Esophagus muscularis mucosa (tissue), 4 donors: ENCODE measurements at regions not wholly inside any gene's neighbourhood (a gene's known extent, or its start where the extent isn't known, plus 50 kb on each side); places are given as distances from the start of the nearest gene placed in this dataset.

Experiments
- DNase-seq: peaks from one replicate; pipeline ENCODE4 v3.0.0-alpha.2; 2017; ENCODE audit errors: extremely low spot score
- H3K27ac ChIP-seq, 4 donors: fragments of 200-600 bp; sonication (generic); replicated peaks in 1 of 4; 1 replicate in 3 of 4; 2 replicates in 1 of 4; pipeline ENCODE4 v1.5.1; 2016 to 2019; ENCODE audit warnings: mild to moderate bottlenecking in 1 of 4
- H3K27me3 ChIP-seq, 4 donors: fragments of 200-600 bp; sonication (generic); one replicate each; pipeline versions ENCODE4 v1.5.1 to v1.6.0; 2016 to 2019
- H3K36me3 ChIP-seq, 4 donors: fragments of 200-600 bp; sonication (generic); one replicate each; pipeline ENCODE4 v1.5.1; 2016 to 2019
- H3K4me1 ChIP-seq, 4 donors: fragments of 200-600 bp; sonication (generic); one replicate each; pipeline ENCODE4 v1.5.1; 2016 to 2019
- H3K4me3 ChIP-seq, 4 donors: fragments of 200-600 bp; sonication (generic); 1 replicate in 2 of 4; 2 replicates in 2 of 4; pipeline ENCODE4 v1.5.1; 2016 to 2019; ENCODE audit warnings: mild to moderate bottlenecking in 4 of 4, moderate library complexity in 1 of 4
- H3K9me3 ChIP-seq, 4 donors: fragments of 200-600 bp; sonication (generic); 1 replicate in 3 of 4; 2 replicates in 1 of 4; pipeline ENCODE4 v1.5.1; 2016 to 2019
- EP300 ChIP-seq: sonication (generic); formaldehyde crosslinking; IDR thresholded peaks from one replicate; pipeline ENCODE4 v1.6.1; 2017; ENCODE audit warnings: antibody characterized with exemption
- POLR2A ChIP-seq: fragments of 450-650 bp; IDR thresholded peaks from one replicate; pipeline ENCODE4 v1.6.1; 2017; ENCODE audit warnings: antibody characterized with exemption, moderate library complexity, mild to moderate bottlenecking, low read depth
- POLR2AphosphoS5 ChIP-seq, 2 donors: sonication (generic); formaldehyde crosslinking; IDR thresholded peaks; one replicate each; pipeline ENCODE4 v1.6.1; 2017; ENCODE audit warnings: antibody characterized with exemption in 2 of 2
- WGBS: methylation state at CpG from one replicate; pipeline ENCODE4 v1.1.5; 2018; 5-methylcytosine and 5-hydroxymethylcytosine counted together
- intact Hi-C: fragments of 100-400 bp; cut with DNase I; formaldehyde crosslinking; loops from one replicate; pipeline ENCODE4 v1.15.1; 2023
- TF ChIP-seq, protein P1 (sequence below), 3 experiments: fragments of 200-600 bp in 2 of 3; fragments of 450-650 bp in 1 of 3; sonication (generic) in 2 of 3; IDR thresholded peaks; one replicate each; pipeline ENCODE4 v1.5.1; 2017 to 2019; ENCODE audit warnings: antibody characterized with exemption in 3 of 3, mild to moderate bottlenecking in 2 of 3, moderate library complexity in 1 of 3

DNA sequence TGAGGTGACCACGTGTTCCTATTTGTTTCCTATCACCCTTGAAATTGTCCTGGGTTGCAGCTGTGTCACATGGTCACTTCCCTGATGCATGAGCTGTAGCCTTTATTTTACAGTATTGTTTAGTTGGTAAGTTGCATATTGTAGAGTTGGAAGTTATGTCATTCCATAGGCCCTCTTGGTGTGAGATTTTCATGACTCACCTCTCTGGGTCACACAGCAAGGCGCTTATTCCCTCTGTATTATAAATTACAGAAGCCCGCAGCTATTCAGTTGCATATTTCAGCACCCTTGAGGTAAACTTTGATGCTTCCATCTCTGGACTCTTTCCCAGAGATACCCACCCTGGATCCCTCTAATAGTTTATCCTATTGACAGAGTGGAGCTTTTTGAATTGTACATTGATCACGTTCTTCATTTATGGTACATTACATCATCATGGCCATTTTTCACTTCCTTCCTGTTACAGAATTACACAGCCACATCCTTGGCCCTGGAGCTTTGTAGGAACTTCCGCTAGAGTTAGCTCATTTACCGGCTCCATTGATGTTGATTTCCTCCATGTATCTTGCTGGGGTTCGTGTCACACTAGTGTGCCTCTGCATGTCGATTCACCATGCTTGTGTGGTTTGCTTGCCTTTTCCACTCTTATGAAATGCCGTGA, 543.1 kb upstream of the RGMA start:
- 85% methylated on average over 9 of the region's 9 CpGs for WGBS
- no peak overlapping the region for H3K4me3 ChIP-seq
- no peaks in the 10 kb centered on the region for H3K4me1 ChIP-seq
- no peak for TF ChIP-seq POLR2A
- TF ChIP-seq EP300 = no peak
- TF ChIP-seq, protein P1, sequence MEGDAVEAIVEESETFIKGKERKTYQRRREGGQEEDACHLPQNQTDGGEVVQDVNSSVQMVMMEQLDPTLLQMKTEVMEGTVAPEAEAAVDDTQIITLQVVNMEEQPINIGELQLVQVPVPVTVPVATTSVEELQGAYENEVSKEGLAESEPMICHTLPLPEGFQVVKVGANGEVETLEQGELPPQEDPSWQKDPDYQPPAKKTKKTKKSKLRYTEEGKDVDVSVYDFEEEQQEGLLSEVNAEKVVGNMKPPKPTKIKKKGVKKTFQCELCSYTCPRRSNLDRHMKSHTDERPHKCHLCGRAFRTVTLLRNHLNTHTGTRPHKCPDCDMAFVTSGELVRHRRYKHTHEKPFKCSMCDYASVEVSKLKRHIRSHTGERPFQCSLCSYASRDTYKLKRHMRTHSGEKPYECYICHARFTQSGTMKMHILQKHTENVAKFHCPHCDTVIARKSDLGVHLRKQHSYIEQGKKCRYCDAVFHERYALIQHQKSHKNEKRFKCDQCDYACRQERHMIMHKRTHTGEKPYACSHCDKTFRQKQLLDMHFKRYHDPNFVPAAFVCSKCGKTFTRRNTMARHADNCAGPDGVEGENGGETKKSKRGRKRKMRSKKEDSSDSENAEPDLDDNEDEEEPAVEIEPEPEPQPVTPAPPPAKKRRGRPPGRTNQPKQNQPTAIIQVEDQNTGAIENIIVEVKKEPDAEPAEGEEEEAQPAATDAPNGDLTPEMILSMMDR (IDR thresholded peaks at IDR 0.05) = no peak
- TF ChIP-seq POLR2AphosphoS5 (IDR thresholded peaks at IDR 0.05) = no peak
- no peaks in the 10 kb centered on the region for H3K27me3 ChIP-seq
- no peaks in the 10 kb centered on the region for H3K9me3 ChIP-seq
- intact Hi-C loops = no loop called here
- H3K27ac ChIP-seq = no peak overlapping the region
- no peaks in the 10 kb centered on the region for H3K36me3 ChIP-seq
- DNase-seq = no peak

DNA sequence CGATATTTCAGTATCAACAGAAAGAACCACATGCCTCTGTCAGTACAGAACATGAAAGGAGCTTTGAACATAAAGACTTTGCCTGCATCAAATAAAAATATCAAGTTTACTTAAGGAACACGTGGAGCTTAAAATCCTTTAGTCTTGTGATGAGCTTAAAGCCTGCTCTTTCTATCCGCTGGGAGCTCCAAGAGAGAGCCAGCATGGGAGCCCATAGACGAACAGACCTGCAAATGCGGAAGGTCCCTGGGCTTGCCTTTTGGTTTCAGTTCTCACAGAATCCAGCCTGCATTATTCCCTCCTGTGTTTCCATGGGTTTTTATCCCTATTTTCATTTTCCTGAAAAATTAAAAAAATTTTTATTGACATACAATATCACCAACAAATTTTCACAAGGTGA, 530.6 kb upstream of the RGMA start:
- WGBS = 87% methylated on average over 5 of the region's 5 CpGs

DNA sequence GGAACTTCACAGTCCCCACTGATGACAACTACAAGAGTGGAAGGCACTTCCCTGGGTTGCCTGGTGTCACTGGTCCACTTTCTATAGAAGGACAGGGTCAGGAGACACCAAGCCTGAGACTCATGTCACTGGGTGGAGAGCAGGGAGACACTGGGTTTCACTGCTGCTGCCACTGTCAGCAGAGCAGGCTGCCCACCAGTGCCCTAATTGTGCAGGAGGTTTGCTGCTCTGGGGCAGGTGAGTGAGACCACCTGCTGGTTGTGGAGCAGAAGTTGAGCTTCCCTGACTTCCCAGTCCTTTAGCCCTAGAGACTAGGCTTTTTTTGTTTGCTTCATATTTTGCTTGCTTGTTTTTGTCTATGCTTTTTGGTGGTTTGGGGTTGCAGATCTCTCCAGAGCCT, 528.4 kb upstream of the RGMA start:
- TF ChIP-seq POLR2AphosphoS5 (IDR thresholded peaks at IDR 0.05) (no peak), POLR2A (no peak), EP300 (no peak)
- TF ChIP-seq, protein P1 (IDR thresholded peaks at IDR 0.05) = no peak
- intact Hi-C loops = no loop called here
- Histone ChIP-seq H3K9me3 (no peaks in the 10 kb centered on the region), H3K36me3 (no peaks in the 10 kb centered on the region), H3K27me3 (no peaks in the 10 kb centered on the region), H3K4me3 (no peak overlapping the region), H3K27ac (no peak overlapping the region), H3K4me1 (no peaks in the 10 kb centered on the region)
- peak; percentile 55 for DNase-seq

More for the DNA sequence above, 530.6 kb upstream of the RGMA start:
- no peaks in the 10 kb centered on the region for H3K36me3 ChIP-seq
- H3K4me1 ChIP-seq = no peaks in the 10 kb centered on the region
- intact Hi-C loops = no loop called here
- TF ChIP-seq, protein P1 (IDR thresholded peaks at IDR 0.05) = no peak
- TF ChIP-seq POLR2A (no peak), POLR2AphosphoS5 (IDR thresholded peaks at IDR 0.05) (no peak), EP300 (no peak)
- H3K9me3 ChIP-seq = no peaks in the 10 kb centered on the region
- DNase-seq = no peak
- H3K27me3 ChIP-seq = no peaks in the 10 kb centered on the region
- no peak overlapping the region for H3K4me3 ChIP-seq
- H3K27ac ChIP-seq = no peak overlapping the region

DNA sequence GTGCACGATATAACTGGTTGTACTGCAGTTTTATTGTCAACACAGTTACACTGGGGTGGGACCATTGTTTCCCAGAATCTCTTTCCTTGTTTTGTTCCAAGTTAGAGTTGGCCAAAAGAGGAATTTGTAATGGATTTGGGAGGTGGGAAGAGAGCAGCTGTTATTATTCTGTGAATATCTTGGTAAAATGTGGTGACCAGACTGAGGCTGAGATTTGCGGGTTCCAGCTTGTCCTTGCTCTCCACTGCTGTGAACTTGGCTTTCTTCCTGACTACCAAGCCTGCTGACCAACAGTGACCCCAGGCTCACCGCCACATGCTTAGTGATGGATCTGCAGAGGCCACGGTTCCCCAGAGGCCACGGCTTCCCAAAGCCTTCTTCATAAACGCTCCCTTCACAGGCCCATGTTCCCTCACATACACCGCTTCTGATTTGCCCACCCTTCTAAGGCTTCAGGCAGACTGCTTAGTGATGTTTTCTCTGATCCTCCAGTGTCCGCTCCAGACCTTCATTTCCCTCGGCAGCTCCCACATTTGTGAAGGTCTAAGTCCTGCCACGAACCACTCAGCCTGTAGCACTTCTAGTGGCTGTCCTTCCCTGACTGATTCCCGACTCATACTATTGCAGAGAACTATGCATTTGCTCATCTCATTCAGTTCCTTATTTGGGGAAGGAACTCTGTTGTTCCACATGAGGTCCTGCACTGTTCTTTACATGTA, 525.5 kb upstream of the RGMA start:
- 75% methylated on average over 11 of the region's 11 CpGs for WGBS
- intact Hi-C loops = no loop called here

More for the DNA sequence above, 525.5 kb upstream of the RGMA start:
- H3K9me3 ChIP-seq = no peaks in the 10 kb centered on the region
- H3K27me3 ChIP-seq = no peaks in the 10 kb centered on the region
- H3K4me1 ChIP-seq = no peaks in the 10 kb centered on the region
- TF ChIP-seq POLR2A (no peak), EP300 (no peak), POLR2AphosphoS5 (IDR thresholded peaks at IDR 0.05) (no peak)
- TF ChIP-seq, protein P1 (IDR thresholded peaks at IDR 0.05) = no peak
- H3K36me3 ChIP-seq = no peaks in the 10 kb centered on the region
- H3K27ac ChIP-seq = peak overlapping the region in 1 of 4 donors; percentile 13
- H3K4me3 ChIP-seq = no peak overlapping the region
- DNase-seq = no peak
